ENCODE measurements at regions not wholly inside any gene's neighbourhood (a gene's known extent, or its start where the extent isn't known, plus 50 kb on each side); places are given as distances from the start of the nearest gene placed in this dataset.

- no peaks in the 10 kb centered on the region for H3K9me1 ChIP-seq (replicated peaks; ENCODE audit: control insufficient read depth, extremely low read depth, insufficient read depth, low read length)
- ChIA-PET CTCF (no interaction called here), POLR2A (no interaction called here)
These were observed 176.1 kb upstream of the PPARGC1A start for GRCh38 chr4:24065974-24066373.

More at GRCh38 chr4:24065974-24066373, 176.1 kb upstream of the PPARGC1A start:
- no peak overlapping the region for H3K4me2 ChIP-seq (ENCODE audit: insufficient read depth, low read length)
- BruUV-seq (replicated peaks) = no TSS peak
- intact Hi-C loops (cut with micrococcal nuclease) = no loop called here
- no peaks in the 10 kb centered on the region for H3K36me3 ChIP-seq (ENCODE audit: control insufficient read depth in 2 of 2, extremely low read depth in 1 of 2, insufficient read depth in 2 of 2, low read length in 2 of 2)
- no peaks in the 10 kb centered on the region for H3K4me1 ChIP-seq (ENCODE audit: control insufficient read depth, extremely low read depth, insufficient read depth, low read length)
- no peak overlapping the region for H3K27ac ChIP-seq (ENCODE audit: insufficient read depth, low read depth, low read length)
- no peak overlapping the region for H3K4me3 ChIP-seq (replicated peaks in 1 of 3; ENCODE audit: insufficient read depth in 1 of 3, low read depth in 1 of 3, low read length in 3 of 3)
- no peaks in the 10 kb centered on the region for H3K27me3 ChIP-seq (ENCODE audit: control insufficient read depth in 2 of 2, insufficient read depth in 2 of 2, low read length in 2 of 2)
- no peak overlapping the region for H2AFZ ChIP-seq (ENCODE audit: low read depth, low read length)
- dilution Hi-C loops (cut with MboI; ENCODE audit: extremely low pct_ligation_motif_present, low sequenced_read_pairs) = no loop called here
- FAIRE-seq = no peak
- no peaks in the 10 kb centered on the region for H3K79me2 ChIP-seq (ENCODE audit: control insufficient read depth, insufficient read depth, low read length)
- DNase-seq (ENCODE audit: low read depth, low spot score) = no peak
- no peak overlapping the region for H3K9ac ChIP-seq (replicated peaks; ENCODE audit: extremely low read depth, insufficient read depth, low read length)
- no peaks in the 10 kb centered on the region for H3K9me3 ChIP-seq (replicated peaks; ENCODE audit: control insufficient read depth, insufficient read depth, low read length)
- no peaks in the 10 kb centered on the region for H4K20me1 ChIP-seq (replicated peaks; ENCODE audit: control insufficient read depth, extremely low read depth, insufficient read depth, low read length)
- TF ChIP-seq FOS (IDR thresholded peaks at IDR 0.05; ENCODE audit: borderline replicate concordance, insufficient read depth, low read length) (no peak), GATA2 (IDR thresholded peaks at IDR 0.05; ENCODE audit: insufficient read depth, insufficient read length, low read depth, low read length) (no peak), POLR2A (IDR thresholded peaks at IDR 0.05; ENCODE audit: low read depth, low read length) (no peak), EZH2 (IDR thresholded peaks at IDR 0.05; ENCODE audit: borderline replicate concordance, low read depth, low read length, severe bottlenecking) (no peak), MAX (IDR thresholded peaks at IDR 0.05; ENCODE audit: insufficient read depth, insufficient read length) (no peak), MYC (IDR thresholded peaks at IDR 0.05; ENCODE audit: low read depth, low read length) (no peak), CTCF (IDR thresholded peaks at IDR 0.05; ENCODE audit: extremely low read depth in 1 of 2, insufficient read depth in 1 of 2, low read depth in 1 of 2, low read length in 2 of 2) (no peak), JUN (IDR thresholded peaks at IDR 0.05; ENCODE audit: borderline replicate concordance, insufficient read depth, insufficient read length, low read depth) (no peak), POLR2AphosphoS5 (IDR thresholded peaks at IDR 0.05; ENCODE audit: insufficient read depth, low read depth, low read length) (no peak)

Measured in endothelial cell of umbilical vein (primary cell).